Small intestine (tissue), 7 donors: ENCODE measurements at regions not wholly inside any gene's neighbourhood (a gene's known extent, or its start where the extent isn't known, plus 50 kb on each side); places are given as distances from the start of the nearest gene placed in this dataset.
"Not testable (repeated sequence)": the region's sequence is repeated elsewhere in the genome, so short reads cannot be mapped to it uniquely, and the experiment has no call there.

ENCODE experiments used
- DNase-seq, 2 donors: peaks; one replicate each; pipeline versions ENCODE4 v3.0.0 to v3.0.0-alpha.2; 2013
- FAIRE-seq: peaks from 2 replicates; lab custom pipeline; 2012; peaks lifted over from hg19 to GRCh38; lab: Jason Lieb, UNC
- H3K27ac ChIP-seq, 3 donors: one replicate each; pipeline ENCODE4 v1.5.1; 2013; ENCODE audit warnings: low read length in 2 of 3, mild to moderate bottlenecking in 2 of 3, control low read depth in 1 of 3, inconsistent platforms in 1 of 3, low read depth in 1 of 3, moderate library complexity in 1 of 3
- H3K27me3 ChIP-seq, 3 donors: one replicate each; pipeline ENCODE4 v1.6.1; 2013; ENCODE audit warnings: low read length in 3 of 3, inconsistent platforms in 1 of 3; ENCODE audit not compliant: control insufficient read depth in 3 of 3, insufficient read depth in 3 of 3
- H3K36me3 ChIP-seq, 3 donors: one replicate each; pipeline ENCODE4 v1.6.1; 2013; ENCODE audit warnings: low read length in 3 of 3, inconsistent platforms in 1 of 3, low read depth in 1 of 3, mild to moderate bottlenecking in 1 of 3, moderate library complexity in 1 of 3; ENCODE audit not compliant: control insufficient read depth in 3 of 3, insufficient read depth in 2 of 3
- H3K4me1 ChIP-seq, 3 donors: one replicate each; pipeline ENCODE4 v1.6.1; 2013; ENCODE audit warnings: low read length in 2 of 3, inconsistent platforms in 1 of 3, low read depth in 1 of 3, mild to moderate bottlenecking in 1 of 3, moderate library complexity in 1 of 3; ENCODE audit not compliant: control insufficient read depth in 3 of 3, insufficient read depth in 2 of 3
- H3K4me3 ChIP-seq, 3 donors: one replicate each; pipeline ENCODE4 v1.5.1; 2013; ENCODE audit warnings: low read length in 3 of 3, control low read depth in 1 of 3, inconsistent platforms in 1 of 3, low read depth in 1 of 3, mild to moderate bottlenecking in 1 of 3, moderate library complexity in 1 of 3
- H3K9me3 ChIP-seq, 2 donors: one replicate each; pipeline ENCODE4 v1.6.1; 2013; ENCODE audit warnings: low read depth in 1 of 2, low read length in 1 of 2; ENCODE audit not compliant: control insufficient read depth in 2 of 2, insufficient read depth in 1 of 2
- WGBS, 3 donors: extraction: QIAGEN DNeasy Blood & Tissue Kit; methylation state at CpG; one replicate each; pipeline ENCODE4 v1.1.7; 2013; 5-methylcytosine and 5-hydroxymethylcytosine counted together
- donor health status: healthy with polysubstance abuse.
- donor health status: control.
- donor health status: control.
- donor health status: Bipolar disorder and iron deficiency.
- donor health status: healthy.

GRCh38 chr20:12942123-12942522 lies 66.6 kb upstream of the SPTLC3 start:
- WGBS, 3 donors = 47 to 64% (median 62%) methylated on average over 2 of the region's 2 CpGs
- Histone ChIP-seq H3K4me3 (no peak overlapping the region), H3K27me3 (no peaks in the 10 kb centered on the region), H3K36me3 (no peaks in the 10 kb centered on the region), H3K4me1 (no peaks in the 10 kb centered on the region), H3K9me3 (no peaks in the 10 kb centered on the region), H3K27ac (no peak overlapping the region)
- no peak for FAIRE-seq
- no peak for DNase-seq

DNA sequence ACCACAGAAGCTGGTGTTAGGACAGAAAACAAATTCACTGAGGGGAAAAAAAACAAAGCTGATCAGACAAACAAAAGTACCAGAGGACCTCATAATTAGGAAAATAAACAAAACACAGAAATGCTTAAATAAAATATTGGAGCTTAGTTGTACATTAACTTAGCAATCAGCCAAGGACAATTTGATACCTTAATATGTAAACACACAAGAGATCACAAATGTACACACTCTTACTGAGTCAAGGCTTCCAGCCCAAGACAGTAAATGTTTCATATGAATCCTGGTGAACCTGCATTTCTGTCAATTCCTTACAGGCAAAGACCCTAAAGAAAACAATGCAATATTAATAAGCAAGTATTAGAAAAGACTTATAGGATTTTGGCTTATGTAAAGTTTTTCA lies 62.0 kb upstream of the SPTLC3 start:
- Histone ChIP-seq H3K4me3 (no peak overlapping the region), H3K27me3 (no peaks in the 10 kb centered on the region), H3K36me3 (no peaks in the 10 kb centered on the region), H3K9me3 (no peaks in the 10 kb centered on the region), H3K27ac (no peak overlapping the region), H3K4me1 (no peaks in the 10 kb centered on the region)
- no peak for DNase-seq
- no peak for FAIRE-seq

GRCh38 chr20:12947691-12948090 lies 61.1 kb upstream of the SPTLC3 start:
- no peaks in the 10 kb centered on the region for H3K9me3 ChIP-seq
- no peaks in the 10 kb centered on the region for H3K4me1 ChIP-seq
- no peak overlapping the region for H3K27ac ChIP-seq
- no peak for DNase-seq
- H3K36me3 ChIP-seq = no peaks in the 10 kb centered on the region
- 80 to 90% (median 83%) methylated on average over 3 of the region's 3 CpGs for WGBS, 3 donors
- FAIRE-seq = no peak
- no peak overlapping the region for H3K4me3 ChIP-seq
- H3K27me3 ChIP-seq = no peaks in the 10 kb centered on the region

GRCh38 chr20:12949429-12949980 lies 59.3 kb upstream of the SPTLC3 start:
- no peak overlapping the region for H3K27ac ChIP-seq
- no peaks in the 10 kb centered on the region for H3K9me3 ChIP-seq
- H3K27me3 ChIP-seq = no peaks in the 10 kb centered on the region
- FAIRE-seq (no peak), DNase-seq (no peak)
- no peaks in the 10 kb centered on the region for H3K36me3 ChIP-seq
- no peaks in the 10 kb centered on the region for H3K4me1 ChIP-seq
- H3K4me3 ChIP-seq = no peak overlapping the region
- WGBS, 3 donors = 72 to 81% (median 74%) methylated on average over 4 of the region's 4 CpGs

DNA sequence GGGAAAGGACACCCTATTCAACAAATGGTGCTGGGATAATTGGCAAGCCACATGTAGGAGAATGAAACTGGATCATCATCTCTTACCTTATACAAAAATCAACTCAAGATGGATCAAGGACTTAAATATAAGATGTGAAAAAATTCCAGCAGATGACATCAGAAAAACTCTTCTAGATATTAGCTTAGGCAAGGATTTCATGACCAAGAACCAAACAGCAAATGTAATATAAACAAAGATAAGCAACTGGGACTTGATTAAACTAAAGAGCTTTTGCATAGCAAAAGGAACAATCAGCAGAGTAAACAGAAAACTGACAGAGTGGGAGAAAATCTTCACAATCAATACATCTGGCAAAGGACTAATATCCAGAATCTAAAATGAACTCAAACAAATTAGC lies 54.5 kb upstream of the SPTLC3 start:
- not testable (repeated sequence) for H3K4me1 ChIP-seq, DNase-seq, H3K4me3 ChIP-seq, H3K9me3 ChIP-seq, FAIRE-seq, H3K27ac ChIP-seq, H3K27me3 ChIP-seq, H3K36me3 ChIP-seq

DNA sequence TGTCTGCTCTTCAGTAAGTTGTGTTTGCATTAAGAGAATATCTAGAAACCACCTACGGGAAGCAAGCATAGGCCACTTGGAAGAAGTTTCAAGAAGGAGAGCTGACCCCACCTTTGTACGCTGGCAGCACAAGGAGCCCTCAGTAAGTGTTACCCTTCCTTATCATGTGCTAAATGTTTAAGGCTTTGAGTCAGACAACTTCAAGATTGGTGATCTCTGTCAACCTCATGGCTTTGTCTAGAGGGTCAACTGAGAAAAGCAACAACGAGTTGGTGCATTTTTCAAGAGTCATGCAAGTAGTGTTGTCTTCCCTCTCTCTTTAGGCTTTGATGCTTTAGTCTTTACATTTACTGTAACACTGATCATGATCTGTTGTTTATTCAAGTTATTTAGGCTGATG lies 53.2 kb upstream of the SPTLC3 start:
- no peak for DNase-seq
- WGBS, 3 donors = 69 to 83% (median 78%) methylated on average over 3 of the region's 3 CpGs
- no peaks in the 10 kb centered on the region for H3K36me3 ChIP-seq
- no peaks in the 10 kb centered on the region for H3K9me3 ChIP-seq
- H3K27ac ChIP-seq = no peak overlapping the region
- H3K4me3 ChIP-seq = no peak overlapping the region
- H3K4me1 ChIP-seq = no peaks in the 10 kb centered on the region
- no peaks in the 10 kb centered on the region for H3K27me3 ChIP-seq
- no peak for FAIRE-seq

DNA sequence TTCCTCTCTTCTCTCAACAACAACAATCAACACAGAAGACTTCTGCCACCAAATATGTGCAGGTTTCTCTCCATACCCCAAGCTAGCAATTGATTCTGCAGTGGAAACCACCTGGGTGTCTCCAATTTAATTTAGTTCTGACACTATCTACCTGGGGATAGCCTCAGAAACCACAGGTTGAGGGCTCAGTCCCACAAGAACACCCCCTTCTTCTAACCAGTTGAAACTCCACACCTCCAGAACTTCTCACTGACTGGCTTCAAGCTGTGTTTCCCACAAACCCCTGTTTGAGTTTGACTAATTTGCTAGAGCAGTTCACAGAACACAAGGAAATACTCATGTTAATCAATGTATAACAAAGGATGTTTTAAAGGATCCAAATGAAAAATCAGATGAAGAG lies 52.5 kb upstream of the SPTLC3 start:
- FAIRE-seq (no peak), DNase-seq (no peak)
- Histone ChIP-seq H3K4me1 (no peaks in the 10 kb centered on the region), H3K4me3 (no peak overlapping the region), H3K27me3 (no peaks in the 10 kb centered on the region), H3K36me3 (no peaks in the 10 kb centered on the region), H3K27ac (no peak overlapping the region), H3K9me3 (no peaks in the 10 kb centered on the region)

DNA sequence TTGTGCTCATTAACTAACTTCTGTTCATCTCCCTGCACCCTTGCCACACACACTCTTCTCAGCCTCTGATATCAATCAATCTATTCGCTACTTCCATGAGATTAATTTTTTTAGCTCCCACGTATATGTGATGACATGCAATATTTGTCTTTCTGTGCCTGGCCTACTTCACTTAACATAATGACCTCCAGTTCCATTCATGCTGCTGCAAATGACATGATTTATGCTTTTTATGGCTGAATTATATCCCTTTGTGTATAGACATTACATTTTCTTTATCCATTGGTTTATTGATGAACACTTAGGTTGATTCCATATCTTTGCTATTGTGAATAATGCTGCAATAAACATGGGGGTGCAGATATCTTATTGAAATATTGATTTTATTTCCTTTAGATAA lies 50.8 kb upstream of the SPTLC3 start:
- H3K4me3 ChIP-seq = no peak overlapping the region
- no peaks in the 10 kb centered on the region for H3K36me3 ChIP-seq
- WGBS, 3 donors = 66 to 75% (median 70%) methylated on average over 2 of the region's 2 CpGs
- H3K4me1 ChIP-seq = no peaks in the 10 kb centered on the region
- no peak overlapping the region for H3K27ac ChIP-seq
- FAIRE-seq (no peak), DNase-seq (no peak)
- no peaks in the 10 kb centered on the region for H3K27me3 ChIP-seq
- no peaks in the 10 kb centered on the region for H3K9me3 ChIP-seq
